ENCODE measurements at regions not wholly inside any gene's neighbourhood (a gene's known extent, or its start where the extent isn't known, plus 50 kb on each side); places are given as distances from the start of the nearest gene placed in this dataset.

DNA sequence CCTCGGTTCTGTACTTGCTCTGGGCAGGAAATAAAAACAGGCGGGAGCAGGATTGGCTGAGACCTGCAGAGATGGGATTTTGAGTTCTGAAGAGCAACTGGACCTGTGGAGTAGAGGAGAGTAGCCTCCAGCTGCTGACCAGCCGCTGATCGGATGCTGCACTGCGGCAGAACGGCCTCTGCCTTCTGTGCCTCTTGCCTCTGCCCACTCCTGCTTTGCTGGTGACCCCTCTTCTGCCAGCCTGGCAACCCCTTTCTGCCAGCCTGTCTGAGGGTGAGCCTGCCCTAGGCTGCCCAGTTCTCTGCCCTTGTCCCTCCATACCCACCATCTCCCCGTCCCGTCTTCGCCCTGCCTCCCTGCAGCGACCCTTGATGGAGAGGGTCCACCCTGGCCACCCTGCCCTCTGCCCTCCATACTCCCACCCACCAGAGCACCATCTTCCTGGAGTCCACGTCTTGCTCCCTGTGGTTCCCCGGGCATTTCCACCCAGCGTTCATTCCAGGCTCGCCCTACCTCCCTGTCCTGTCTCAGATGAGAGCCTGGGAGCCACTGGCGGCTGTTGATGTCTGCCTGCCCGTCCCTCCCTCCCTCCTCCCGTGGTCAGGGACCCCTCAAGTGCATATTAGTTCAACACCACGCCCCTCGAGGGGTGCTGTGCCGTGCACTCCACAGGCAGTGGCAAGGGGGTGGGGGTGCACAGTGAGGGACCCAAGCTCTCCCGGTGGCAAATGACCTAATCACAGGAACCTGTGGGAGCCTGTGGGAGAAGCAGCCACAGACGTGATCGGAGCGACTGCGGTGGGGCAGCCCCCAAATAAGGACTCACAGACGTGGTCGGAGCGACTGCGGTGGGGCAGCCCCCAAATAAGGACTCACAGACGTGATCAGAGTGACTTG is 863.3 kb downstream of the TBC1D22A start:
- Histone ChIP-seq H3K9ac (ENCODE audit: low read depth, low read length) (no peak overlapping the region), H3K14ac (replicated peaks; ENCODE audit: low read depth, low read length) (no peak overlapping the region), H2AK9ac (replicated peaks; ENCODE audit: low read depth, low read length, poor library complexity) (peak overlapping the region; percentile 42), H3K56ac (ENCODE audit: extremely low read depth, insufficient read depth, low read length) (no peak overlapping the region), H2BK5ac (ENCODE audit: low read depth, low read length, poor library complexity, severe bottlenecking) (no peak overlapping the region), H3K18ac (ENCODE audit: low read depth, low read length) (no peak overlapping the region), H4K20me1 (ENCODE audit: insufficient read depth, low read length) (no peaks in the 10 kb centered on the region), H2BK120ac (ENCODE audit: low read depth, low read length) (no peak overlapping the region), H3K9me3 (ENCODE audit: control insufficient read depth, insufficient read depth, low read length) (peaks cover 84% of the 10 kb centered on the region), H3K9me1 (ENCODE audit: insufficient read depth, low read length) (no peaks in the 10 kb centered on the region), H3K4me1 (ENCODE audit: control insufficient read depth, insufficient read depth, low read length) (no peaks in the 10 kb centered on the region), H4K8ac (ENCODE audit: low read depth in 2 of 2, low read length in 2 of 2) (no peak overlapping the region), H4K5ac (ENCODE audit: low read depth, low read length) (no peak overlapping the region), H2AK5ac (ENCODE audit: low read depth, low read length) (no peak overlapping the region), H3K23ac (ENCODE audit: low read depth, low read length) (no peak overlapping the region), H3K4ac (ENCODE audit: low read depth, low read length) (no peak overlapping the region), H3K27me3 (ENCODE audit: control insufficient read depth, insufficient read depth, low read length) (no peaks in the 10 kb centered on the region), H4K91ac (ENCODE audit: insufficient read depth, low read depth, low read length) (no peak overlapping the region), H2BK15ac (ENCODE audit: low read depth, low read length) (no peak overlapping the region), H2AFZ (replicated peaks; ENCODE audit: low read length, poor library complexity) (no peak overlapping the region), H3K36me3 (ENCODE audit: control insufficient read depth, insufficient read depth, low read length) (no peaks in the 10 kb centered on the region), H3K4me2 (ENCODE audit: low read depth, low read length) (no peak overlapping the region), H3K27ac (ENCODE audit: insufficient read depth, low read length) (no peak overlapping the region), H3K4me3 (ENCODE audit: insufficient read depth, low read depth, low read length) (no peak overlapping the region), H3K79me1 (ENCODE audit: low read depth in 1 of 2, low read length in 2 of 2) (no peaks in the 10 kb centered on the region), H2BK20ac (ENCODE audit: low read depth, low read length) (no peak overlapping the region)
- 74% methylated on average over 13 of the region's 30 CpGs; no CpG with 5 or more reads in 1 of the 2 experiments for WGBS, 2 experiments (ENCODE audit: extremely low coverage in 2 of 2, insufficient read length in 1 of 2)
- DNase-seq (no peak), ATAC-seq (ENCODE audit: low read depth) (no peak)
- intact Hi-C loops (cut with micrococcal nuclease) (no loop called here), in situ Hi-C loops (cut with MboI; ENCODE audit: low sequenced_read_pairs) (no loop called here), dilution Hi-C loops (cut with HindIII; ENCODE audit: low sequenced_read_pairs, unreplicated experiment) (no loop called here)
- CTCF ChIA-PET, result interaction anchor here (0.5 kb wide), 1 partner anchor 469 kb away, joined by 3 read pairs; no protein-coding TSS in a partner anchor
- BruUV-seq (replicated peaks), result no TSS peak
- no peak for TF ChIP-seq CEBPB (IDR thresholded peaks at IDR 0.05; ENCODE audit: low read depth, low read length)
- TF ChIP-seq CHD1 (IDR thresholded peaks at IDR 0.05; ENCODE audit: low read depth, low read length), result no peak
- TF ChIP-seq MAZ (IDR thresholded peaks at IDR 0.05; ENCODE audit: borderline replicate concordance, low read depth, low read length), result no peak
- TF ChIP-seq, protein P1, sequence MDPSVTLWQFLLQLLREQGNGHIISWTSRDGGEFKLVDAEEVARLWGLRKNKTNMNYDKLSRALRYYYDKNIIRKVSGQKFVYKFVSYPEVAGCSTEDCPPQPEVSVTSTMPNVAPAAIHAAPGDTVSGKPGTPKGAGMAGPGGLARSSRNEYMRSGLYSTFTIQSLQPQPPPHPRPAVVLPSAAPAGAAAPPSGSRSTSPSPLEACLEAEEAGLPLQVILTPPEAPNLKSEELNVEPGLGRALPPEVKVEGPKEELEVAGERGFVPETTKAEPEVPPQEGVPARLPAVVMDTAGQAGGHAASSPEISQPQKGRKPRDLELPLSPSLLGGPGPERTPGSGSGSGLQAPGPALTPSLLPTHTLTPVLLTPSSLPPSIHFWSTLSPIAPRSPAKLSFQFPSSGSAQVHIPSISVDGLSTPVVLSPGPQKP (IDR thresholded peaks at IDR 0.05; ENCODE audit: borderline replicate concordance, low read depth, low read length), result no peak
- no peak for TF ChIP-seq NFE2L2 (IDR thresholded peaks at IDR 0.05; ENCODE audit: low read depth, low read length)
- no peak for TF ChIP-seq RFX5 (IDR thresholded peaks at IDR 0.05; ENCODE audit: low read depth, low read length)
- no peak for TF ChIP-seq RAD21 (IDR thresholded peaks at IDR 0.05; ENCODE audit: low read length)
- TF ChIP-seq USF2 (IDR thresholded peaks at IDR 0.05; ENCODE audit: low read depth, low read length), result no peak
- POLR2A ChIA-PET (ENCODE audit: unreplicated experiment), result no interaction called here

Measured in IMR-90 (cell line).